HUDEP-2 (cell line): ENCODE measurements at regions not wholly inside any gene's neighbourhood (a gene's known extent, or its start where the extent isn't known, plus 50 kb on each side); places are given as distances from the start of the nearest gene placed in this dataset.
A peak's percentile ranks its signal among the peaks of the same experiment; 100 is the strongest.
"Not testable (repeated sequence)": the region's sequence is repeated elsewhere in the genome, so short reads cannot be mapped to it uniquely, and the experiment has no call there.

Experiments used
- DNase-seq, 76 experiments: peaks; one replicate each; lab custom pipeline; 2025; ENCODE audit not compliant: unreplicated experiment in 76 of 76; lab: John Stamatoyannopoulos, UW

DNA sequence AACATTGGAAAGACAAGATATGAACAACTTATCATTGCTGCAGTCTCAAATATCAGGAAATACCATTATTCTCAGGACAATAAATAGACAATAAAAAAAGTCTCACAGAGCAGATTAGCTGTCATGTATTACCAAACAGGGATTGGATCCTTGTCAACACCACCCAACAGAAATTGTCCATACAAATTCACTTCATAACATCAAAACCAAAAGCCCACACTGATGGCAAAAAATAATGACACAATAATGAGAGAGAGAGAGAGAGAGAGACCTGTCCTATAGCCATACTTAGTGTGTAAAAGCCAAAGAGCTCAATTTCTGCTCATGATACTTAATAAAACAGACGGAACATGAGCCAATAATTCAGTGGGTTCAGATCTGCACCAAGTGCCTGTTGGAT lies 96.5 kb downstream of the PPIAL4G start:
- no peak for DNase-seq

DNA sequence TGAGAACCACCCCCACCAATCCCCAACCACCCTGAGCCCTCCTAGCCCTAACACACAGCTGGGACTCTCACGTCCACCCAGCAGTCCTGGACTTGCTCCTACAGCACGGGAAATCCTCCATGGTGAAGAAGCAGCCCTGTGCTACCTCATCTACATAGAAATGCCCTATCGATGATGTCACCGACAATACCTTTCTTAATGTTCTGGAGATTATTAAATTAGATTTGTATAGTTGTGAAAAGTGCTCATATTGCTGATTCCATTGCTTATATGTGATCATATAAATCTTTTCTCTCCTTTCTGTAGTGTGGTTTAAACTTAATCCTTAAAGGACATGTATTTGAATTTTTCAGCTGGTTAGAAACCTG lies 97.1 kb downstream of the PPIAL4G start:
- DNase-seq = not testable (repeated sequence)

DNA sequence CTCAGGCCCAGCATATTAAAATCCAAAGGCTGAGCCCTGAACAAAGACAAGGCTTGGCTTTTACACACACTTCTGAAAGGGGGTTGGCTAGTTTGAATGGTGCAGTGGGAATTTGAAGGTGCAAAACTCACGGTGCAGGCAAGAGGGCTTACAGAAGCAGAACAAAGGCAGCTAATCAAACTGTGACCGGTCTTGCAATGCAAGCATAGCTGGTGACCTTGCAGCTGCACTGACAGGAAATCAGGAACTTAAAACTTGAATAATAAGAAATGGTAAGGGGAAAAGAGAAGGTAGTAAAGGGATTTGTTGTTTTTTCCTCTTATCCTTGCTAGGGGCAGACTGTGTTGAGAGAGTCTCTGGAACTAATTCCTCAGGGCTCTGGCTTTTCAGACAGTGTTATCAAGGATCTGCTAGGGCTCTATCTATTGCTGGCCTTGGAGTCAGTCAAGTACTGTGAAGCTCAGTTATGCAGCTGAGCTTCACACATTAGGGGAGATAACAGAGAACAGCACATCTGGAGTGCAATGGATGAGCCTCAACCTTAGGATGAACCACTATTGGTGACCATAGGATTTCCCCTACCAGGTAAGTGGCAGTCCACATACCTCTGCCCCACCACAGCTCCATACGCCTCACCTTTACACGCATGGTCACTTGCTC lies 97.6 kb downstream of the PPIAL4G start:
- DNase-seq = peak in 1 of 76 experiments; percentile 4

DNA sequence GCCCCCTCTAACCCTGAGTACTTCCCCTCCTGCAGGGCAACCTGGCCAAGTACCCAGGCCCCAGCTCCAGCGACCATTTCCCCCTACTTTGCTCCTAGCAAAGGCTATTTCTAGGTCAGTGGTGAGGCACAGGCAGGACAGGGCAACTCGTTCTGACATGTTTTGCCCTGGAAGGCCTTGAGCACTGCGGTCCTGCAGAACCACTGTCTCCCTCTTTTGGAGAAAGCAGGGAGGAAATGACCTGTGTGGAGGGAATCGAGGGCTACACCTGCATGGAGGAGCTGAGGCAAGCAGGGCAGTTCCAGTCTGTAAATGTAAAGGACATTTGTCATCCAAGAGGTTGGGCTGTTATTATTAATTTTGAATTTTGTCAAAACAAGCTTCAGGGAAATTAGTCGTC lies 99.1 kb downstream of the PPIAL4G start:
- no peak for DNase-seq

DNA sequence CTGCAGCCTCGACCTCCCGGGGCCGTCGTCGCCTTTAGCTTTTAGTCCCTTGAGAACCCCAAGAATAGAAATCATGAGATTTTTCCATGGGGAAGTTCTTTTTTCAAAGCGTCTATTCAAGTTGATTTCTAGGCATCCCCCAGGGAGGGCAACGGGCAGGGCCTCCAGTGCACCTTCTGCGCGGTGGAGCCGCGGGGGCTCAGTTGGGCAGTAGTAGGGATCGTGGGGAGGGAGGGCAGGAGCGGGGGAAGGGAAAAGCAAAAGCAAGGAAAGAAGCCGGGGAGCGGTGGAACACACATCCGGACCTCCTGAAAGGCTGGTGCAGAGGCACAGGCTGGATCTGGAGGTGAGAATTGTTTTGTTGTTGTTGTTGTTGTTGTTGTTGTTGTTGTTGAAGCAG lies 103.4 kb downstream of the PPIAL4G start:
- DNase-seq = no peak

DNA sequence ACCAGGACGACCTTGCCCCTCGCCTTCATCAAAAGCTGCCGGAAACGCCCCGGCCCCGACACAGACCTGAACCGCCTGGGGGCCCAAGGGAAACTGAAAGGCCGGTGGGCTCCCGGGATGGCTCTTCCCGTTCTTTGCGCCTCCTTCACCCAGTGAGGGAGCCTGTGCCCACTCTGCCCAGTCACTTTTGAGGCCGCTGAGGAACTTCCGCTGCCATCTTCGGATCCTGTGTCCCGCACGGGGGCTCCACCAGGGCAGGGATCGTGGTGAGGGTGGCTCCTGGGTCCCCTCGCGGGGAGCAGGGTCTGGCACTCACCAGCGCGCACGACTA lies 104.0 kb downstream of the PPIAL4G start:
- no peak for DNase-seq

DNA sequence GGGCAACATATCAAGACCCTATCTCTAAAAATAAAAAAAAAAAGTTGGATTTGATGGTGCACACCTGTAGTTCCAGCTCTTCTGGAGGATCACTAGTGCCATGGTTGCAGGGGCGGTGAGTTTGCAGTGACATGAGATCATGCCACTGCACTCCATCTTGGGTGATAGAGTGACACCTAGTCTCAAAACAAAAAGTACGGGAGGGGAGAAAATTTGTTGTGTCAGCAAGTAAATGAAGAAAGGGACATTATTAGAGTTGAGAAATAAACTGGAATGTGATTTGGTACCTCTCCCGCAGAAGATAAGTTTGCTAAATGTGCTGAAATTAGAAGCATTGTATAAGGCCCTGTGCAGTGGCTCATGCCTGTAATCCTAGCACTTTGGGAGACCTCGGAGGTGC lies 105.1 kb downstream of the PPIAL4G start:
- not testable (repeated sequence) for DNase-seq

DNA sequence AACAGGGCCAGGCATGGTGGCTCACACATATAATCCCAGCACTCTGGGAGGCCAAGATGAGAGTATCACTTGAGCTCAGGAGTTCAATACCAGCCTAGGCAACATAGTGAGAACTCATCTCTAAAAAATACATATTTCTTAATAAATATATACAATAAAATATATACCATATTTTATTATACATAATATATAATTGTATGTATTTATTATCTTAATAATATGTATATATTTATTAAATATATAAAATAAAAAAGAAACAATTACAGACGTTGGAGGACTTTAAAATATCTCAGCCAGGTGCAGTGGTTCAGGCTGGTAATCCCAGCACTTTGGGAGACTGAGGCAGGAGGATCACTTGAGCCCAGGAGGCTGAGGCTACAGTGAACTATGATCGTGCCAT lies 106.1 kb downstream of the PPIAL4G start:
- DNase-seq = not testable (repeated sequence)

DNA sequence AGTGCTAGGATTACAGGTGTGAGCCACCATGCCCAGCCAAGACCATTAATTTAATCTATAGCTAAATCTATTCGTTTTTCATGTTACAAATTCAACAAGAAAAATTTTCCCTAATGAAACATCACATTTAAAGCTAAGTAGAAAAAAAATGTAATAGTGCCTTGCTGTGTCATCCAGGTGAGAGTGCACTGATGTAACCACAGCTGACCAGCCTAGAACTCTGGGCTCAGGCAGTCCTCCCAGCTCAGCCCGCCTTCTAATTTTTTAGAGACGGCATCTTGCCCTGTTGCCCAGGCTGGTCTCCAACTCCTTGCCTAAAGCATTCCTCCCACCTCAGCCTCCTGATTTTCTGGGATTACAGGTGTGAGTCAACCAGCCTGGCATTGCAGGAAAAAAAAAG lies 109.0 kb downstream of the PPIAL4G start:
- no peak for DNase-seq

DNA sequence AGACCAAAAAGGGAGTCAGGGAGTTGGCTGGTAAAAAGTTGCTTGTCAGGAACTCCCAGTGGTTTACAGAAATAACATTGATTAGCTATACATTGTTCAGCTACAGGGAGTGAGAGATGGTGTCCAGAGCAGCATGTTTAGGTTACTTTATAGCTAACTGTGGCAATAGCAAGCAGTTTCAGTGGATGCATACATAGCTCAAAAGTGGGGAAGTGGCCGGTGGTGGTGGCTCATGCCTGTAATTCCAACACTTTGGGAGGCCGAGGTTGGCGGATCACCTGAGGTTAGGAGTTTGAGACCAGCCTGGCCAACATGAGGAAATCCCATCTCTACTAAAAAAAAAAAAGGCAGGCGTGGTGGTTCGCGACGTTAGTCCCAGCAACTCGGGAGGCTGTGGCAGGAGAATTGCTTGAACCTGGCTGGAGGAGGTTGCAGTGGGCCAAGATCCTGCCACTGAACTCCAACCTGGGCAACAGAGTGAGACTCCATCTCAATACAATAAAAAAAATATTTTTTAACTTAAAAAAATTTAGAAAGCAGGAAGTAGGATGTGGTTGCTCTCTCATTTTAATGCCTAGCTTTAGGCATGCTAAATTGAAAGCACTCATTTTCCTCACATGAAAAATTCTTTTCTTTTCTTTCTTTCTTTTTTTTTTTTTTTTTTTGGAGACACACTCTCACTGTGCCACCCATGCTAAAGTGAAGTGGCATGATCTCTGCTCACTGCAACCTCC lies 109.7 kb downstream of the PPIAL4G start:
- DNase-seq = no peak

DNA sequence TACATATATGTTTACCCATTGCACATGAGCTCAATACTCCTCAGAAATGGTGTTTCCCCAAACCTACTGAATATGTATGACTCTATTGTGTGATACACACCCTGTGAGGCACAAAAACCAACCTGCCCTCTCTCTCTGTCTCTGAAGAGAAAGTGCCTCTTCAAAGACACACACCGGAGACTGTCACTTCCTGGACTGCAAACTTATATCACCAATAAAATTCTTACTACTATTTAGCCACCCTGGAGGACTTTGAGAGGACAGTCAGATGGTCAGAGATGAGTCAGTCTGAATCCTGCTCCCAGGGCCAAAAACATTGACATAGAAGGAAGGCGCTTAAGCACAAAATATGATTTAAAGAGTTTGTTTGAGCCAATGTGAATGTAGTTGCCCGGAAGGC lies 110.4 kb downstream of the PPIAL4G start:
- no peak for DNase-seq

DNA sequence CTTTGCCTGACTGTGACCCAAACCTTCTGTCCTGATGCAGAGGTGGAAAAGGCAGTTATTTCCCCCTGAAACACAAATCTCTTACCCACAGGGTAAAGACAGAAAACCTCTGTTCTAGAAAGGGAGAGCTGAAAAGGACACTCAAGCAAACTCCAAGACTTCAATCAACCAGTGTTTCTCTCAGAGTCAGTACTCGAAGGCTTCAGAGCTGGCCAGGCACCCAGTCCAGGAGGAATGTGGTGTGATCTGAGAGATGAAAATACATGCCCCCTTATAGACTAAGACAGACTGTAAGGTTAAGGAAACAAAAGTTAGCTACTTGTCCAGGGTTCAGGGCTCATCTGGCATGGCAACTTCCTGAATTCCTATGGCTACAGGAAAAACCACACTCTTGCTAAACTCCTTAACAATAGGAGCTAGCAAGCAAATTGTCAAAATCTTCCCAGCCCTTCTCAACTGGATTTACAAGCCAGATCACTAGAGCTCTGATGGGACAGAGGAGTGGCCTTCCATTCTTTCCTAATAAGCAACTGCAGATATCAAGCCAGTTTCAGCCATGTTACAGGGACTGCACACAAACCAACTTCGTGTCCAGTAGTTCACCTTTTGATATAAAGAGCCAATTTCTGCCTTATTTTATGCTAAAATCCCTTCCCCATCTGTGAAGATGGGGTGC lies 110.9 kb downstream of the PPIAL4G start:
- not testable (repeated sequence) for DNase-seq

DNA sequence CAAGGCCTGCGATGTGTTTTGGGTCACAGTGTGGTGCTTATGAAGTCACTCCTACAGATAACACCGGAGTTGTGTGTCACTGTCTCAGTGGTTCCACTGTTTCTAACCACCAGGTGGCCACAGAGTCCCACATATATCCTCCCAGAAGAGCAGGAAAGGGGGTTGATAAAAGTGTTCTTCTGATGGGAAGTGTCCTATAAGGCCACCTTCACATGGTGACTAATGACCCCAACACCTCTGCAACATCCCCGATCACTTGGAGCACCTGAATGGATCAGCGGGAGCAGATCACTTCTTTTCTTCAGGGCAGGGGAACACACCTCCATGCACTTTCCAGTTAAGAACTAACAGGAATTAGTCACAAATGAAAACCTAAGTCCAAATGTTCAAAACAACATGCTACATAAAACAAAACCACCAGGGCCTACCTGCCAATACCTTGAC lies 111.5 kb downstream of the PPIAL4G start:
- DNase-seq = peak in 60 of 76 experiments; percentile 6 to 71 (median 34)

DNA sequence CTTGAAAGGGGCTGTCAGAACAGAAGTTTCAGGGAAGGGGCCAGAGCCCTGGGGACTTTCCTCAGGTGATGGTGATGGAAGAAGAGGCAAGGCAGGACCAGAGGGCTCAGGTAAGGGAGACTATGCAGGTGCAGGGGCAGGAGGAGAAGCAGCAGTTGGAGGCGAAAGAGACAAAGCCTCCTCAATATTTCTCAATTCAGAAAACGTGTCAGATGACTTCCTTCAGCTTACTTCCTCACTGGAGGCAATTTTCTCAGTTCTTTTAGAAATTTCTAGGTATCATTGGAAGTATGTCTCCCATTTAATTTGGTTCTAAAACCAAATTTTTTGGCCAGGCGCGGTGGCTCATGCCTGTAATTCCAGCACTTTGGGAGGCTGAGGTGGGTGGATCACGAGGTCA lies 112.4 kb downstream of the PPIAL4G start:
- not testable (repeated sequence) for DNase-seq

DNA sequence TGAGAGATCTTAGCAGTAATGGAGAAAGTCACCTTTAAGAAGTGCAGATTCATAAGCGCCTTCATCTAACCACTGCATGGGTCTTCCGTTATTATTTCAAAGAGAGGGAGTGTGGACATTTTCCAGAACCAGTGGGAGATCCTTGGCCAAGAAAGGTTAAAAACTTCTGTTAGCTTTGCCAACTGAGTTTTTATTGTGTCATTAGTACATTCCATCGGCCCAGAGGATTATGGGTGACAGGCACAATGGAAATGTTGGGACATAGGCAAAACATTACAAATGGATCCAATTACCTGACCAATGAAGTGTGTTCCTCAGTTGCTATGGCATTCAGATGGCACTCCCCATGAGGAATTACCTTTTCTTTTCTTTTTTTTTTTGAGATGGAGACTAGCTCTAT lies 115.5 kb downstream of the PPIAL4G start:
- DNase-seq = no peak

DNA sequence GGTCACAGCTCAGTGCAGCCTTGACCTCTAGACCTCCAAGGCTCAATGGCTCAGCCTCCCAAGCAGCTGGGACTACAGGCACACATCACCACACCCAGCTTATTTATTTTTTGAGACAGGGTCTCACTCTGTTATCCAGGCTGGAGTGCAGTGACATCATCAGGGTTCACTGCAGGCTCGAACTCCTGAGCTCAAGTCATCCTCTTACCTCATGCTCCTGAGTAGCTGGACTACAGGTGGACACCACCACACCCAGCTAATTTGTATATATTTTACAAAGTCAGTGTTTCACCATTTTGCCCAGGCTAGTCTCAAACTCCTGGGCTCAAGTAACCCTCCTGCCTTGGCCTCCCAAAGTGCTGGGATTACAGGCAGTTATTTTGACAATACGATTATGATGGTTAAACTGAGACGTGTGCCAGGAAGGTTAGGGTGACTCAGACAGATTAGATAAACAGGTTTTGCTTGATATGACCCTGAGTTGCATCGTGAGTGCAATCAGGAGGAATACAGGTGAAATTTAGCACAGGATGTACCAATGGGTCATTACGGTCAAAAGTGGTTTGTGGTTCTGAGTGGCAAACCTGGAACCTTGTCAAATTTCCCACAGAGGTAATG lies 116.9 kb downstream of the PPIAL4G start:
- DNase-seq = not testable (repeated sequence)

DNA sequence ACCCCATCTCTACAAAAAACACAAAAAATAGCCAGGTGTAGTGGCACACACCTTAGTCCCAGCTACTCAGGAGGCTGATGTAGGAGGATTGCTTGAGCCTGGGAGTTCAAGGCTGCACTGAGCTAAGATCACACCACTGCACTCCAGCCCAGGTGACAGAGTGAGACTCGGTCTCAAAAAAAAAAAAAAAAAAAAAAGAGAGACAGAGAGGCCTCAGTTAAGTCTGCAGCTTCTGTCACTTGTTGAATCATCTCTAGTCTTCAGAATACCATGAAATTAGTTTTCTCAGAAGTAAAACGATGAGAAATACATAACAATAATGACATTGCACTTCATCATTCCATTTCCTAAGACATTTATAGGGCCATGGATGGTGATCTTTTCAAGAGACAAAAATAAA lies 118.0 kb downstream of the PPIAL4G start:
- DNase-seq = not testable (repeated sequence)

DNA sequence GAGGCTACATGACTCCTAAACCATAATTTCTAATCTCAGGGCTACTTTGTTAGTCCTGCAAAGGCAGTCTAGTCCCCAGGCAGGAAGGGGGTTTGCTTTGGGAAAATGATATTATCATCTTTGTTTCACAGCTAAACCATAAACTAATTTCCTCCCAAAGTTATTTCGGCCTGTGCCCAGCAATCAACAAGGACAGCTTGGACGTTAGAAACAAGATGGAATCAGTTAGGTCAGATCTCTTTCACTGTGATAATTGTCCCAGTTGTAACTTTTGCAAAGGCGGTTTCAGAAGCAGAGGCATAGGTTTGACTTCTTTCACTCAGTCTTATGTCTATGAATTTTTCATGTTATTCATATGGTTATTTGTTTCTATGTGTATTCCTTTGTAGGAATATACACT lies 119.1 kb downstream of the PPIAL4G start:
- not testable (repeated sequence) for DNase-seq

DNA sequence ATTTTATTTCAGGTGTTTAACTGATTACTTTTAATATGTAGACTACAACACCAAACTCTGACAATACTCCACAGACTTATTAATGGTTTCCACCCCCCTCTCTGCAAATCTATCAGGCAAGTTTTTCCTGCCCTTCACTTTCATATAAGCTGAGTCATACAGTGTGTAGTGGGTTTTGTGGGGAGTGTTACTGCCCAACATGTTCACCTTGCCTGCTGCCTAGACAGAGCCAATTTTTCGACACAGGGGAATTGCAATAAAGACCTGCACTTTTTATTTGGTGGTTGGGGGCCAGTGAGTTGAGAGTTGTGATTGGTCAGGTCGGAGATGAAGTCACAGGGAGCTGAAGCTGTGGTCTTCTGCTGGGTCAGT lies 119.7 kb downstream of the PPIAL4G start:
- peak in 1 of 76 experiments; percentile 9 for DNase-seq

DNA sequence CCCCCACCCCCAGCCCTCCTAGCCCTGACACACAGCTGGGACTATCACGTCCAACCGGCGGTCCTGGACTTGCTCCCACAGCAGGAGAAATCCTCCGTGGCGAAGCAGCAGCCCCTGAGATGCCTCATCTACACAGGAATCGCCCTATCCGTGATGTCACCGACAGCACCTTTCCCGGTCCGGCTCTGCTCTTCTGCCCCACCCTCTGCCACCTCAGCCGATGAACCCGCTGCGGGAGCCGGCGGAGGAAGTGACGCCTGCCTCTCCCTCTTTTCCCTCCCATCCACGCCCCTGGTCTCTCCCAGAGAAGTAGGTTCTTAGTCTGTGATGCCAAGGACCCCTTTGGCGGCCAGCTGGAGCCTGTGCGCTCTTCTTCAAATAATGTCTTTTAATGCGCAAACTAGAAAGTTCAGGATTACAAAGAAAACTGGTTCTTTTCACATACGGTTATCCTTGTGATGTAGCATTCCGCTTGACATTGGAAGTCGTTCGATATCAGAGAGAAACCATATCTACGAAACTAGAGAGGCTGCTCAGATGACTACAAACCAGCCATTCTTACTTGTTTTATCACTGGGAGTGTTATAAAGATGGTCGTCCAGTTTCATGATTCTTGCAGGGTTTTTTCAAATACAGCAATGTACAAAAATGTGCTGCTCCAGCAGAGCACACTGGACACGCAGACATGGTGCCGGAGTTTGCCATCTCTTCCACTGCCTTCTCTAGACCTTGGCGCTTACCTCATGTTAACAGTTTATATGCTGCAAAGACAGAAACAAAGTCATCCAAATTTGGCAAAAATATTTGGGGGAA lies 120.3 kb downstream of the PPIAL4G start:
- DNase-seq = no peak

DNA sequence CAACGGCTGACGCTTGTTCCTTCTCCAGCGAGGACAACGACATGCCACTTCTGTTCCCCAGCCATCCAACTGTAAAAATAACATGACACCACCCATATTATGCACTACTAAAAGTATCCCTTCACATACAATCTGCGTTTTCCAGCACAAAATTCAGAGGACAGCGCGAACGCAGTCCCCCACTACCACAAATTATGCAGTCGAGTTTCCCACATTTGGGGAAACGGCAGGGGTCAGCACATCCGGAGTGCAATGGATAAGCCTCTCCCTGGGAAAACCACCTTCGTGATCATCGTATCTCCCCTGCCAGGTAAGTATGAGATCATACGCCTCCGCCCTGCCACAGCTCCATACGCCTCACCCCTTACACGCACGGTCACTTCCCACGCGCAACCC lies 120.9 kb downstream of the PPIAL4G start:
- DNase-seq = no peak
